HG03139 (cell line): ENCODE measurements at regions not wholly inside any gene's neighbourhood (a gene's known extent, or its start where the extent isn't known, plus 50 kb on each side); places are given as distances from the start of the nearest gene placed in this dataset.

Experiments used
- ATAC-seq: cut with Tn5 transposase; IDR thresholded peaks from one replicate; pipeline ENCODE4 v1.9.1; 2021; ENCODE audit not compliant: unreplicated experiment

- ATAC-seq: no peak
Observed at GRCh38 chr2:204468746-204469429, 76.4 kb upstream of the PARD3B start.

DNA sequence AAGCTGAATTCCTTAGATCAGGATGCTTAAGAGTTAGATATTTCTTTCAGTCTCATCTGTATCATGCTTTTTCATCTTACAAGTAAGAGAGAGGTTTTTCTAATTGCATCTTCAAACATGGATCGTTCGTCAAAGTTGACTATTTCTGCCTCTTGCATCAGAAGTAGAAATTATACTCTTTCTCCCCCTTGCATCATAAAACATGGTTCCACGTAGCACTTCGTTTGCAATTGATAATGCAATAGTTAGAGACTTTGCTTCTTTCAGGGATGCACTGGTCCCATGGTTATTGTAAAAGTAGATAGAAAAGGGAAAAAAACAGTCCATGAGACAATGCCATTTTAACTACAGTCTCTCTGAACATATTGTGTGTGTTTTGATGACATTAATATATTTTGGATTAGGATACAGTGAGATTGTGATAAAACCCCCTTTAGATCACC, 75.1 kb upstream of the PARD3B start:
- ATAC-seq: no peak

- no peak for ATAC-seq
Observed at GRCh38 chr2:204470621-204471196, 74.6 kb upstream of the PARD3B start.

GRCh38 chr2:204472375-204472774, 72.9 kb upstream of the PARD3B start:
- no peak for ATAC-seq

DNA sequence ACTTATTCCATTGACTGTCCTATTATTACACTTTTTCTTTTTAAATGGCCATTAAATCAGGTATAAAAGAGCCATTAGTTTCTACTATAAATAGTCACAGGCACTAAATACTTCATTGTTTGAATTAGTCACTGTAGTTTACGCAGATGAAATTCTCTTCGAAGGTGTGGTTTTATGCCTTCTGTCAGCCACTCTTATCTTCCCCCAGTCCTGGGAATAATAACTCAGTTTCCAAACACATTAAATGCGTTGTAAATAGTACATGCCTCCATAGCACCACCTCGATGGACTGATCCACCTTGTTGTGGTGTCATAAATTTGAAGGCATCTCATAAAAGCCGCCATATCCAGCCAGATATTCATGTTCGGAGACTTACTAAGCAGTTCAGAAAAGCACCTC, 72.1 kb upstream of the PARD3B start:
- no peak for ATAC-seq

DNA sequence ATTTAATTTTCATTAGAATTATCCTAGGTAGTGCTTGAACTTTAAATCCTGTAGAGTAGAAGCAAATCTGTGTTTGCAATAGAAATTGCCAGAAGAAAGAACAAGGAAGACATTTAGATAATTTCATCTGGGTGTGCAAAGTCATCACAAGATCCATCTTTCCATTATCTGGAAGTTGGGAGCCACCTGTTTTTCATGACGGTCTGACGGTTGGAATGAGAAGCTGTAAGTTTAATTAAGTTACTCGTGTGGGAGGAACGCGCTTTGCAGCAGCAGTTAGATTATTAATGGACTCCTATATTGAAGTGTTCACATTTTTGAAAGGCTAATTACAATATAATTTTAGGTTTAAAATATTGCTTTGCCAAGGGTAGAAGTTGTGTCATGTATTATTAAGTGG, 69.9 kb upstream of the PARD3B start:
- ATAC-seq: no peak

GRCh38 chr2:204477358-204477950, 67.8 kb upstream of the PARD3B start:
- ATAC-seq: no peak

DNA sequence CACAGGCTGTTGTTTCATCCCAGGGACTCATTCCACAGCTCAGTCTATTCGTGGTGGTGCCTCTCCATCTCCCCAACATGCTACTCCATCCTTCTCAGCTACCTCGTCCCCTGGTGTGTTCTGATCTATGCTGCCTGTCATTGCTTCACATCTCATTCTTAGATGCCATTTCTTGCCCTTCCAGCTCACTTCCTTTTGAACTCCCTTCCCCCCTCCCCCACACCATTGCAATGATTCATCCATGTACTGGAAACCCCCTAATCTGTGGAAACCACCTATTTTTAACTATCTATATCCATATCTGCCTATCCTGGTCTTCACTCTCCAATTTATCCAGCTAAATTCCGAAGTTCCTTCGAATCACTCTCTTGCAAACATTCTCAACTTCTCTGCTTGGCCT, 65.7 kb upstream of the PARD3B start:
- no peak for ATAC-seq

- no peak for ATAC-seq
Observed at GRCh38 chr2:204480676-204481075, 64.6 kb upstream of the PARD3B start.

GRCh38 chr2:204483608-204484081, 61.6 kb upstream of the PARD3B start:
- no peak for ATAC-seq

DNA sequence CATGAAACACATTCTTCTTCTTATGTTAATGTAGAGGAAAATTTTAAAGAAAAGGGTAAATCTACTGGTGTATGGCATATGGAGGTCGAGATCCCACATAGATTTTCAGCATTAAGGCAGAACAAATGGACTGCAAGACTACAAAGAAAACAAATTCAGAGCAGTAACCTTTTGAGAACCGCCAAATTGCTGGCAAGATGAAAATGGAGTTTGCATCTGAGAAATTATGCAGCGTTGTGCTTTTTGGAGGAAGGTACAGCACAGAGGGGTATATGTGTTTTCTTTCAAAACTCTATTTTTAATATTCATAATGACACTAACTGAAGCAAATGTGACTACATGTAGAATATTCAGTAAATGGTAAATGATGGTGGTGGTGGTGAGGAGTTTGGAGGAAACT, 59.0 kb upstream of the PARD3B start:
- ATAC-seq: no peak

DNA sequence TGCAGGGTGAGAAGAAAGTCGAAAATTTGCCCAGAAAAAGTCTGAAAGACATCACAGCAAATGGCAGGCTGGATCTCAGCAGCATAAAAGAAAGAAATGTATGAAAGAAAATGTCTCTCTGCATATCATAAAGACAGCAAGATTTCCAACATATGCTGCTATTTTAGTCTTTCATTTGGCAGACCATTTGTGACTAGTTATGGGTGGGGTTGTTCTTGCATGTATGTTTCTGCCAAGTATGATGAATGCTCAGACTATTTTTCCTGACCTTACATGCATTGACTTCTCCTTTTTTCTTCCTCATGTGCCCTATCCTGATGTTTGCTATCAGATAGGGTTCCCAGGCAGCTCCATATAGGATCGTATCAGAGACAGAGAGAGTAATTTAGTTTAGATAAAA, 58.5 kb upstream of the PARD3B start:
- ATAC-seq: no peak

DNA sequence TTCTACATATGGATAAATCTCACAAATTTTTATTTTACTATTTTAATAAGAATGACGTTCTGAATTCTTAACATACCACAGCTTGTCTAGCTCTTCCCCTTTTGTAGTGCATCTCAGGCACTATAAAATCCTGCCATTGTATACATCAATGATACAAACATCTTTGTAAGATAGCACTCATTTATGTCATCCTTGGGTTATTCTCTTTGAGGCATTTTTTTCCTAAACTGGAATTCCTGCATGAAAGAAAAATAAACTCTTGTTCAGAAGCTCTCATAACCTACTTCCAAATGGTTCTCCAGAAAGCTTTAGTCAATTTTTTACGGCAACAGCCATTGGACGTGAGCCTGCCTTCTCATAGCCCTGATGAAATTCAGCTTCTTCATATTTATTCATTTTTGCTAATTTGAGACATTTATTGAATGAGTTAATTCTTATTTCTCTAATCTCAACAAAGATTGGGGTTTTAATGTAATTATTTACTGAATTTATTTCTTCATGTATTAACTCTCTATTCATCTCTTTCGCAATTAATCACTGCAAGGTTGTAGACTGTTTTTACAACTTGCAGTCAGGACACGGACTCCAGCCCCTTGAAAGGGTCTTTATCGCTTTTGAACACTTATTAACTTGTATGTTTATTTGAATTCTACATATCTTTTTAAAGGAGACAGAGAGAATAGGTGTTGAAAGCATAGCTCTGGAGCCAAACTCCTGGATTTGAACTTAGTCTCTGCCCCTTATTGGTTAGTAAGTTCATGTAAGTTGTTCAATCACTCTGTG, 57.6 kb upstream of the PARD3B start:
- ATAC-seq: no peak

GRCh38 chr2:204491528-204491927, 53.7 kb upstream of the PARD3B start:
- ATAC-seq: no peak

DNA sequence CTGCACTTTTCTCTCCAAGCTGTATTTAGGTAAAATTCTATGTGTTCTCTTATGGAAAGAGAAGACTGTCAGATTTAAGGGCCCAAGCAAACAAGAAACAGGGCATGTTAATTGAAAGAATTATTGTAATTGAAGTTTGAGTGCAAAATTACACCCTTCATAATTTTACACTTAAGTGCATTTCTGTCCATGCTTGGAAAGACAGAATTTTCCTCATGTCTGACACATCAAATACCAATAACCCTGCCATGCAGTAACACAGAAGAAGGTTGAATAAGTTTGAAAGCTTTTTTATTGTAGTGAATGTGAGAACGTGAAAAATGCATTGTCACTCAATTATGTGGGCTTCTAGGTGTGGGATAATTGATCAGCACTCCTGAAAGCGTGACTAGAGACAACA, 52.9 kb upstream of the PARD3B start:
- no peak for ATAC-seq

GRCh38 chr2:204494681-204495080, 50.6 kb upstream of the PARD3B start:
- no peak for ATAC-seq

DNA sequence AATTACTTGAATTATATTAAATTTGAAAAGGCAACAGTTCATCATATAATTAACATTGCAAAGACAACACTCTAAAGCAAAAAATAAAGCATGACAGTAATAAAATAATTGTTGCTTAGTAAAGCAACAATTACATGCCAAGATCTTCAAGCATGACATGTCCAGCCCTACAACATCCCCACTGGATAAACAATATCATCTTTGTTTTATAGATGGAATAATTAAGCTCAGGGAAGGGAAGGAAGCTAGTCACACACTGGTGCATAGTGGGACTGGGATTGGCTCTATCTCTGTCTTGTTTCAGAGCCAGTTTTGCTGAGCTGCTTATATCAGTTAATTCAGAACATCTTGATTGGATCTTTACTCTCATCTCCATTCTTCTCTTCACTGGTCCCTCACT, 49.9 kb upstream of the PARD3B start:
- no peak for ATAC-seq
